ENCODE measurements at regions not wholly inside any gene's neighbourhood (a gene's known extent, or its start where the extent isn't known, plus 50 kb on each side); places are given as distances from the start of the nearest gene placed in this dataset.

- no TSS peak for BruUV-seq (replicated peaks)
- H3K4me1 ChIP-seq (ENCODE audit: insufficient read depth, low read length, poor library complexity, severe bottlenecking), result peaks cover 46% of the 10 kb centered on the region
- ChIA-PET POLR2A (ENCODE audit: low non-redundant PET) (no interaction called here), CTCF (no interaction called here)
- H3K27ac ChIP-seq (ENCODE audit: low read depth, low read length, poor library complexity, severe bottlenecking), result no peak overlapping the region
- H3K4me3 ChIP-seq (ENCODE audit: low read depth, low read length, poor library complexity, severe bottlenecking), result peak overlapping the region; percentile 44
- H3K27me3 ChIP-seq (replicated peaks; ENCODE audit: insufficient read depth, low read depth, low read length, poor library complexity), result peaks cover 10% of the 10 kb centered on the region
- intact Hi-C loops (cut with micrococcal nuclease; ENCODE audit: unreplicated experiment), result no loop called here
- peak; percentile 38 for DNase-seq (ENCODE audit: low spot score)
- no peaks in the 10 kb centered on the region for H3K36me3 ChIP-seq (ENCODE audit: insufficient read depth, low read length, poor library complexity, severe bottlenecking)
- H3K9me3 ChIP-seq (ENCODE audit: low read depth, low read length, poor library complexity, severe bottlenecking), result no peaks in the 10 kb centered on the region
- TF ChIP-seq CTCF (conservative IDR thresholded peaks at IDR 0.05; ENCODE audit: low read depth, low read length), result no peak
- TF ChIP-seq EZH2 (IDR thresholded peaks at IDR 0.05; ENCODE audit: borderline replicate concordance, low read depth, low read length, poor library complexity, severe bottlenecking), result no peak
Observed at GRCh38 chr6:166007349-166008263, 160.0 kb downstream of the TBXT start.

GRCh38 chr6:166006900-166007301 is 160.8 kb downstream of the TBXT start:
- H3K9me3 ChIP-seq (ENCODE audit: low read depth, low read length, poor library complexity, severe bottlenecking), result no peaks in the 10 kb centered on the region
- no TSS peak for BruUV-seq (replicated peaks)
- DNase-seq (ENCODE audit: low spot score), result no peak
- ChIA-PET POLR2A (ENCODE audit: low non-redundant PET) (no interaction called here), CTCF (no interaction called here)
- peak overlapping the region; percentile 85 for H3K27ac ChIP-seq (ENCODE audit: low read depth, low read length, poor library complexity, severe bottlenecking)
- TF ChIP-seq EZH2 (IDR thresholded peaks at IDR 0.05; ENCODE audit: borderline replicate concordance, low read depth, low read length, poor library complexity, severe bottlenecking), result peak; percentile 10
- TF ChIP-seq CTCF (conservative IDR thresholded peaks at IDR 0.05; ENCODE audit: low read depth, low read length), result no peak
- peak overlapping the region; percentile 37 for H3K4me3 ChIP-seq (ENCODE audit: low read depth, low read length, poor library complexity, severe bottlenecking)
- H3K4me1 ChIP-seq (ENCODE audit: insufficient read depth, low read length, poor library complexity, severe bottlenecking), result peaks cover 46% of the 10 kb centered on the region
- peaks cover 10% of the 10 kb centered on the region for H3K27me3 ChIP-seq (replicated peaks; ENCODE audit: insufficient read depth, low read depth, low read length, poor library complexity)
- intact Hi-C loops (cut with micrococcal nuclease; ENCODE audit: unreplicated experiment), result no loop called here
- H3K36me3 ChIP-seq (ENCODE audit: insufficient read depth, low read length, poor library complexity, severe bottlenecking), result no peaks in the 10 kb centered on the region

- ChIA-PET CTCF (no interaction called here), POLR2A (ENCODE audit: low non-redundant PET) (no interaction called here)
- Histone ChIP-seq H3K4me1 (ENCODE audit: insufficient read depth, low read length, poor library complexity, severe bottlenecking) (peaks cover 46% of the 10 kb centered on the region), H3K4me3 (ENCODE audit: low read depth, low read length, poor library complexity, severe bottlenecking) (peak overlapping the region; percentile 37), H3K9me3 (ENCODE audit: low read depth, low read length, poor library complexity, severe bottlenecking) (no peaks in the 10 kb centered on the region), H3K36me3 (ENCODE audit: insufficient read depth, low read length, poor library complexity, severe bottlenecking) (no peaks in the 10 kb centered on the region), H3K27ac (ENCODE audit: low read depth, low read length, poor library complexity, severe bottlenecking) (peak overlapping the region; percentile 85), H3K27me3 (replicated peaks; ENCODE audit: insufficient read depth, low read depth, low read length, poor library complexity) (peaks cover 10% of the 10 kb centered on the region)
- no TSS peak for BruUV-seq (replicated peaks)
- DNase-seq (ENCODE audit: low spot score), result peak; percentile 81
- TF ChIP-seq EZH2 (IDR thresholded peaks at IDR 0.05; ENCODE audit: borderline replicate concordance, low read depth, low read length, poor library complexity, severe bottlenecking) (no peak), CTCF (conservative IDR thresholded peaks at IDR 0.05; ENCODE audit: low read depth, low read length) (no peak)
- intact Hi-C loops (cut with micrococcal nuclease; ENCODE audit: unreplicated experiment), result no loop called here
Observed at GRCh38 chr6:166005944-166006899, 161.4 kb downstream of the TBXT start.

Data from A673 (cell line).